ENCODE measurements at regions not wholly inside any gene's neighbourhood (a gene's known extent, or its start where the extent isn't known, plus 50 kb on each side); places are given as distances from the start of the nearest gene placed in this dataset.

- TF ChIP-seq, protein P1, sequence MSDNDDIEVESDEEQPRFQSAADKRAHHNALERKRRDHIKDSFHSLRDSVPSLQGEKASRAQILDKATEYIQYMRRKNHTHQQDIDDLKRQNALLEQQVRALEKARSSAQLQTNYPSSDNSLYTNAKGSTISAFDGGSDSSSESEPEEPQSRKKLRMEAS (IDR thresholded peaks at IDR 0.05; ENCODE audit: insufficient read depth, insufficient read length): no peak
- TF ChIP-seq FOS (IDR thresholded peaks at IDR 0.05; ENCODE audit: borderline replicate concordance, insufficient read depth, low read length) (no peak), MYC (IDR thresholded peaks at IDR 0.05; ENCODE audit: low read depth, low read length) (no peak), EZH2 (IDR thresholded peaks at IDR 0.05; ENCODE audit: borderline replicate concordance, low read depth, low read length, severe bottlenecking) (no peak), CTCF (IDR thresholded peaks at IDR 0.05; ENCODE audit: extremely low read depth in 1 of 2, insufficient read depth in 1 of 2, low read depth in 1 of 2, low read length in 2 of 2) (no peak)
- no peak for FAIRE-seq
- Histone ChIP-seq H2AFZ (ENCODE audit: low read depth, low read length) (no peak overlapping the region), H3K4me1 (ENCODE audit: control insufficient read depth, extremely low read depth, insufficient read depth, low read length) (no peaks in the 10 kb centered on the region), H3K4me2 (ENCODE audit: insufficient read depth, low read length) (no peak overlapping the region), H3K36me3 (ENCODE audit: control insufficient read depth in 2 of 2, extremely low read depth in 1 of 2, insufficient read depth in 2 of 2, low read length in 2 of 2) (no peaks in the 10 kb centered on the region), H3K4me3 (replicated peaks in 1 of 3; ENCODE audit: insufficient read depth in 1 of 3, low read depth in 1 of 3, low read length in 3 of 3) (no peak overlapping the region), H3K9me3 (replicated peaks; ENCODE audit: control insufficient read depth, insufficient read depth, low read length) (no peaks in the 10 kb centered on the region), H3K9me1 (replicated peaks; ENCODE audit: control insufficient read depth, extremely low read depth, insufficient read depth, low read length) (no peaks in the 10 kb centered on the region), H3K79me2 (ENCODE audit: control insufficient read depth, insufficient read depth, low read length) (no peaks in the 10 kb centered on the region), H3K27ac (ENCODE audit: insufficient read depth, low read depth, low read length) (no peak overlapping the region), H4K20me1 (replicated peaks; ENCODE audit: control insufficient read depth, extremely low read depth, insufficient read depth, low read length) (no peaks in the 10 kb centered on the region), H3K9ac (replicated peaks; ENCODE audit: extremely low read depth, insufficient read depth, low read length) (no peak overlapping the region), H3K27me3 (ENCODE audit: control insufficient read depth in 2 of 2, insufficient read depth in 2 of 2, low read length in 2 of 2) (no peaks in the 10 kb centered on the region)
- no peak for DNase-seq (ENCODE audit: low read depth, low spot score)
- intact Hi-C loops (cut with micrococcal nuclease) (no loop called here), dilution Hi-C loops (cut with MboI; ENCODE audit: extremely low pct_ligation_motif_present, low sequenced_read_pairs) (no loop called here)
- ChIA-PET POLR2A (no interaction called here), CTCF (no interaction called here)
- no TSS peak for BruUV-seq (replicated peaks)
These were observed 723.4 kb upstream of the PIK3C3 start for GRCh38 chr18:41231681-41232080.

- Histone ChIP-seq H3K9me1 (replicated peaks; ENCODE audit: control insufficient read depth, extremely low read depth, insufficient read depth, low read length) (no peaks in the 10 kb centered on the region), H3K79me2 (ENCODE audit: control insufficient read depth, insufficient read depth, low read length) (no peaks in the 10 kb centered on the region), H3K27ac (ENCODE audit: insufficient read depth, low read depth, low read length) (no peak overlapping the region), H3K27me3 (ENCODE audit: control insufficient read depth in 2 of 2, insufficient read depth in 2 of 2, low read length in 2 of 2) (no peaks in the 10 kb centered on the region), H3K4me3 (replicated peaks in 1 of 3; ENCODE audit: insufficient read depth in 1 of 3, low read depth in 1 of 3, low read length in 3 of 3) (no peak overlapping the region), H2AFZ (ENCODE audit: low read depth, low read length) (no peak overlapping the region), H3K4me1 (ENCODE audit: control insufficient read depth, extremely low read depth, insufficient read depth, low read length) (no peaks in the 10 kb centered on the region), H3K9ac (replicated peaks; ENCODE audit: extremely low read depth, insufficient read depth, low read length) (no peak overlapping the region), H3K4me2 (ENCODE audit: insufficient read depth, low read length) (no peak overlapping the region), H3K36me3 (ENCODE audit: control insufficient read depth in 2 of 2, extremely low read depth in 1 of 2, insufficient read depth in 2 of 2, low read length in 2 of 2) (no peaks in the 10 kb centered on the region), H4K20me1 (replicated peaks; ENCODE audit: control insufficient read depth, extremely low read depth, insufficient read depth, low read length) (no peaks in the 10 kb centered on the region), H3K9me3 (replicated peaks; ENCODE audit: control insufficient read depth, insufficient read depth, low read length) (no peaks in the 10 kb centered on the region)
- DNase-seq (ENCODE audit: low read depth, low spot score): no peak
- FAIRE-seq: no peak
- TF ChIP-seq, protein P1 (IDR thresholded peaks at IDR 0.05; ENCODE audit: insufficient read depth, insufficient read length): no peak
- no peak for TF ChIP-seq EZH2 (IDR thresholded peaks at IDR 0.05; ENCODE audit: borderline replicate concordance, low read depth, low read length, severe bottlenecking)
- TF ChIP-seq FOS (IDR thresholded peaks at IDR 0.05; ENCODE audit: borderline replicate concordance, insufficient read depth, low read length): no peak
- TF ChIP-seq JUN (IDR thresholded peaks at IDR 0.05; ENCODE audit: borderline replicate concordance, insufficient read depth, insufficient read length, low read depth): no peak
- no peak for TF ChIP-seq POLR2AphosphoS5 (IDR thresholded peaks at IDR 0.05; ENCODE audit: insufficient read depth, low read depth, low read length)
- TF ChIP-seq CTCF (IDR thresholded peaks at IDR 0.05; ENCODE audit: extremely low read depth in 1 of 2, insufficient read depth in 1 of 2, low read depth in 1 of 2, low read length in 2 of 2): no peak
- TF ChIP-seq MYC (IDR thresholded peaks at IDR 0.05; ENCODE audit: low read depth, low read length): no peak
- TF ChIP-seq POLR2A (IDR thresholded peaks at IDR 0.05; ENCODE audit: low read depth, low read length): no peak
- no peak for TF ChIP-seq GATA2 (IDR thresholded peaks at IDR 0.05; ENCODE audit: insufficient read depth, insufficient read length, low read depth, low read length)
- no TSS peak for BruUV-seq (replicated peaks)
- dilution Hi-C loops (cut with MboI; ENCODE audit: extremely low pct_ligation_motif_present, low sequenced_read_pairs): no loop called here
- intact Hi-C loops (cut with micrococcal nuclease): no loop called here
- ChIA-PET CTCF (no interaction called here), POLR2A (no interaction called here)
These were observed 727.0 kb upstream of the PIK3C3 start for GRCh38 chr18:41227993-41228392.

All from endothelial cell of umbilical vein (primary cell).